ENCODE measurements at regions not wholly inside any gene's neighbourhood (a gene's known extent, or its start where the extent isn't known, plus 50 kb on each side); places are given as distances from the start of the nearest gene placed in this dataset.

DNA sequence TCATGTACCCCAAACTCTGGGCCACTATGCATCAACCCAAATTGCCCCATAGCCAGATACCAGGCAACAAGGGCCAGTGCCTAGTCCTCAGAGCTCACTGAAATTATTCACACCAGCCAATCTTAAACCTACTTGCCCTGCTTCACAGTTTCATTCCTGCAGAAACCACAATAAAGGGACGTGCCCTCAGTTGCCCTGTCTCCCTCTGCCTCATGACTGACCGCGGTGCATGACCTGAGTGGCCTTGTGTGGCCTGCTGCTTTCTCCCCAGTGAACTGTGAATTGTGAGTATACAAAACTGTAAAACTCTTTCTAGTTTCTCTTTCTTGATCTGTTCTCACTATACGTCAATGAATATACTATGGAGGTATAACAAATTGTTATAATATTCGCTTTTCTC is 490.9 kb upstream of the MIS18BP1 start:
- TF ChIP-seq EGR1 (IDR thresholded peaks at IDR 0.05) (no peak), TAF1 (IDR thresholded peaks at IDR 0.05; ENCODE audit: low read depth) (no peak), RAD21 (IDR thresholded peaks at IDR 0.05; ENCODE audit: low read depth) (no peak), ZBTB7A (IDR thresholded peaks at IDR 0.05; ENCODE audit: low read depth) (no peak), EP300 (IDR thresholded peaks at IDR 0.05; ENCODE audit: borderline replicate concordance) (no peak), TEAD4 (IDR thresholded peaks at IDR 0.05) (no peak), CEBPB (IDR thresholded peaks at IDR 0.05) (no peak), NFIC (IDR thresholded peaks at IDR 0.05) (no peak), TCF12 (IDR thresholded peaks at IDR 0.05; ENCODE audit: low read depth) (no peak), FOXM1 (IDR thresholded peaks at IDR 0.05; ENCODE audit: borderline replicate concordance, low read depth) (no peak), YY1 (IDR thresholded peaks at IDR 0.05; ENCODE audit: low read depth) (no peak)
- TF ChIP-seq, protein P1, sequence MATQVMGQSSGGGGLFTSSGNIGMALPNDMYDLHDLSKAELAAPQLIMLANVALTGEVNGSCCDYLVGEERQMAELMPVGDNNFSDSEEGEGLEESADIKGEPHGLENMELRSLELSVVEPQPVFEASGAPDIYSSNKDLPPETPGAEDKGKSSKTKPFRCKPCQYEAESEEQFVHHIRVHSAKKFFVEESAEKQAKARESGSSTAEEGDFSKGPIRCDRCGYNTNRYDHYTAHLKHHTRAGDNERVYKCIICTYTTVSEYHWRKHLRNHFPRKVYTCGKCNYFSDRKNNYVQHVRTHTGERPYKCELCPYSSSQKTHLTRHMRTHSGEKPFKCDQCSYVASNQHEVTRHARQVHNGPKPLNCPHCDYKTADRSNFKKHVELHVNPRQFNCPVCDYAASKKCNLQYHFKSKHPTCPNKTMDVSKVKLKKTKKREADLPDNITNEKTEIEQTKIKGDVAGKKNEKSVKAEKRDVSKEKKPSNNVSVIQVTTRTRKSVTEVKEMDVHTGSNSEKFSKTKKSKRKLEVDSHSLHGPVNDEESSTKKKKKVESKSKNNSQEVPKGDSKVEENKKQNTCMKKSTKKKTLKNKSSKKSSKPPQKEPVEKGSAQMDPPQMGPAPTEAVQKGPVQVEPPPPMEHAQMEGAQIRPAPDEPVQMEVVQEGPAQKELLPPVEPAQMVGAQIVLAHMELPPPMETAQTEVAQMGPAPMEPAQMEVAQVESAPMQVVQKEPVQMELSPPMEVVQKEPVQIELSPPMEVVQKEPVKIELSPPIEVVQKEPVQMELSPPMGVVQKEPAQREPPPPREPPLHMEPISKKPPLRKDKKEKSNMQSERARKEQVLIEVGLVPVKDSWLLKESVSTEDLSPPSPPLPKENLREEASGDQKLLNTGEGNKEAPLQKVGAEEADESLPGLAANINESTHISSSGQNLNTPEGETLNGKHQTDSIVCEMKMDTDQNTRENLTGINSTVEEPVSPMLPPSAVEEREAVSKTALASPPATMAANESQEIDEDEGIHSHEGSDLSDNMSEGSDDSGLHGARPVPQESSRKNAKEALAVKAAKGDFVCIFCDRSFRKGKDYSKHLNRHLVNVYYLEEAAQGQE (IDR thresholded peaks at IDR 0.05; ENCODE audit: low read depth): no peak
- TF ChIP-seq, protein P2, sequence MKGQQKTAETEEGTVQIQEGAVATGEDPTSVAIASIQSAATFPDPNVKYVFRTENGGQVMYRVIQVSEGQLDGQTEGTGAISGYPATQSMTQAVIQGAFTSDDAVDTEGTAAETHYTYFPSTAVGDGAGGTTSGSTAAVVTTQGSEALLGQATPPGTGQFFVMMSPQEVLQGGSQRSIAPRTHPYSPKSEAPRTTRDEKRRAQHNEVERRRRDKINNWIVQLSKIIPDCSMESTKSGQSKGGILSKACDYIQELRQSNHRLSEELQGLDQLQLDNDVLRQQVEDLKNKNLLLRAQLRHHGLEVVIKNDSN (IDR thresholded peaks at IDR 0.05): no peak
- TF ChIP-seq, protein P3, sequence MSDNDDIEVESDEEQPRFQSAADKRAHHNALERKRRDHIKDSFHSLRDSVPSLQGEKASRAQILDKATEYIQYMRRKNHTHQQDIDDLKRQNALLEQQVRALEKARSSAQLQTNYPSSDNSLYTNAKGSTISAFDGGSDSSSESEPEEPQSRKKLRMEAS (IDR thresholded peaks at IDR 0.05): no peak
